ENCODE measurements at regions not wholly inside any gene's neighbourhood (a gene's known extent, or its start where the extent isn't known, plus 50 kb on each side); places are given as distances from the start of the nearest gene placed in this dataset.

DNA sequence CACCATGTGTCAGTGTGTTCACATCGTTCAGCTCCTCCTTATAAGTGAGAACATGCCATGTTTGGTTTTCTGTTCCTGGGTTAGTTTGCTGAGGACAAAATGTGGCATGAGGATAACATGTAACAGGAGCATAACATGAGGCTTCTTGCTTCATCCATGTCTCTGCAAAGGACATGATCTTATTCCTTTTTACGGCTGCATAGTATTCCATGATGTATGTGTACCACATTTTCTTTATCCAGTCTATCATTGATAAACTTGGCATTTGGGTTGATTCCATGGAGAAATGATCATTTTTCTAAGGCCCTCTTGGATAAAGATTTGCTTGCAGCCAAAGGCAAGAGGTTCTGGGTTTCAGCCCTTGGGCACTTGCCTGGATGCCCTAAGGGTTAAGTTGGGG, 128.5 kb upstream of the ZEB1 start:
- Histone ChIP-seq H2AFZ (ENCODE audit: low read length) (no peak overlapping the region), H2BK15ac (ENCODE audit: low read length) (no peak overlapping the region), H2BK5ac (ENCODE audit: low read length) (no peak overlapping the region), H2BK12ac (ENCODE audit: low read length) (no peak overlapping the region), H4K8ac (ENCODE audit: low read depth, low read length) (no peak overlapping the region), H3K9me3 (replicated peaks in 1 of 2; ENCODE audit: control insufficient read depth in 2 of 2, insufficient read depth in 1 of 2, low read depth in 1 of 2, low read length in 2 of 2) (no peaks in the 10 kb centered on the region), H3K9ac (ENCODE audit: low read depth, low read length, poor library complexity) (no peak overlapping the region), H3K4ac (ENCODE audit: low read length) (no peak overlapping the region), H3K14ac (ENCODE audit: low read length) (no peak overlapping the region), H3K4me1 (ENCODE audit: control insufficient read depth in 2 of 2, insufficient read depth in 1 of 2, low read depth in 1 of 2, low read length in 2 of 2) (peaks cover 6 to 26% of the 10 kb centered on the region in 2 donors), H3K23ac (ENCODE audit: low read depth, low read length, poor library complexity) (no peak overlapping the region), H3K79me1 (ENCODE audit: low read depth, low read length) (no peaks in the 10 kb centered on the region), H4K91ac (ENCODE audit: low read depth, low read length, poor library complexity) (no peak overlapping the region), H3K36me3 (replicated peaks in 1 of 2; ENCODE audit: control insufficient read depth in 2 of 2, insufficient read depth in 2 of 2, low read length in 2 of 2) (no peaks in the 10 kb centered on the region), H2BK120ac (ENCODE audit: low read depth, low read length) (no peak overlapping the region), H3K4me3 (ENCODE audit: low read length in 2 of 2) (no peak overlapping the region), H2AK5ac (ENCODE audit: low read depth, low read length) (no peak overlapping the region), H3K27me3 (ENCODE audit: control insufficient read depth in 3 of 3, insufficient read depth in 3 of 3, low read depth in 1 of 3, low read length in 3 of 3) (no peaks in the 10 kb centered on the region), H3K4me2 (ENCODE audit: insufficient read depth, low read length, poor library complexity, severe bottlenecking) (no peak overlapping the region), H3K27ac (replicated peaks; ENCODE audit: low read length) (no peak overlapping the region), H3K18ac (ENCODE audit: low read length) (no peak overlapping the region)
- no CpG with 5 or more reads among the region's 2 CpGs for WGBS, 2 donors (ENCODE audit: extremely low coverage in 2 of 2, insufficient read length in 2 of 2, insufficient replicate concordance in 1 of 2)
- no peak for DNase-seq (ENCODE audit: low spot score)

DNA sequence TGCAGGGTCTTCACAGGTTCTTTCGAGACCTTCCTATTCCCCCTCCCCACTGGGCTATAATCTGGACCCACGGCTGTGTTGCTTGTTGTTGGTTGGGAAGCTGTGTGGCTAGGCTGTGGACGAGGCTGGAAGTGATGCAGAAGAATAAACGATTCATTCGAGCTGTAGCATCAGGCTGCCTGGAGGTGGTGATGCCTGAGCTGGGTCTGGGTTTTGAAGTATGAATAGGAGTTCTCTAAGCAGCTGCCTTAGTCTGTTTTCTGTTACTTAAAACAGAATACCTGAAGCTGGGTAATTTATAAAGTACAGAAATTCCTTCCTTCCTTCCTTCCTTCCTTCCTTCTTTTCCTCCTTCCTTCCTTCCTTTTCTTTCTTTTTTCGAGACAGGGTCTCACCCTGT, 126.5 kb upstream of the ZEB1 start:
- H3K4ac ChIP-seq (ENCODE audit: low read length) = no peak overlapping the region
- WGBS, 2 donors (ENCODE audit: extremely low coverage in 2 of 2, insufficient read length in 2 of 2, insufficient replicate concordance in 1 of 2) = no CpG with 5 or more reads among the region's 6 CpGs
- H3K18ac ChIP-seq (ENCODE audit: low read length) = no peak overlapping the region
- no peak overlapping the region for H3K14ac ChIP-seq (ENCODE audit: low read length)
- no peak overlapping the region for H2BK5ac ChIP-seq (ENCODE audit: low read length)
- no peak overlapping the region for H2AFZ ChIP-seq (ENCODE audit: low read length)
- H3K27ac ChIP-seq (replicated peaks; ENCODE audit: low read length) = no peak overlapping the region
- no peak overlapping the region for H3K23ac ChIP-seq (ENCODE audit: low read depth, low read length, poor library complexity)
- peaks cover 1 to 13% of the 10 kb centered on the region in 2 donors for H3K4me1 ChIP-seq (ENCODE audit: control insufficient read depth in 2 of 2, insufficient read depth in 1 of 2, low read depth in 1 of 2, low read length in 2 of 2)
- H4K8ac ChIP-seq (ENCODE audit: low read depth, low read length) = no peak overlapping the region
- no peak overlapping the region for H2BK120ac ChIP-seq (ENCODE audit: low read depth, low read length)
- no peaks in the 10 kb centered on the region for H3K27me3 ChIP-seq (ENCODE audit: control insufficient read depth in 3 of 3, insufficient read depth in 3 of 3, low read depth in 1 of 3, low read length in 3 of 3)
- no peak overlapping the region for H2AK5ac ChIP-seq (ENCODE audit: low read depth, low read length)
- no peak overlapping the region for H2BK12ac ChIP-seq (ENCODE audit: low read length)
- no peak overlapping the region for H3K4me2 ChIP-seq (ENCODE audit: insufficient read depth, low read length, poor library complexity, severe bottlenecking)
- H3K79me1 ChIP-seq (ENCODE audit: low read depth, low read length) = no peaks in the 10 kb centered on the region
- H3K9me3 ChIP-seq (replicated peaks in 1 of 2; ENCODE audit: control insufficient read depth in 2 of 2, insufficient read depth in 1 of 2, low read depth in 1 of 2, low read length in 2 of 2) = no peaks in the 10 kb centered on the region
- H2BK15ac ChIP-seq (ENCODE audit: low read length) = no peak overlapping the region
- no peaks in the 10 kb centered on the region for H3K36me3 ChIP-seq (replicated peaks in 1 of 2; ENCODE audit: control insufficient read depth in 2 of 2, insufficient read depth in 2 of 2, low read length in 2 of 2)
- DNase-seq (ENCODE audit: low spot score) = no peak
- no peak overlapping the region for H4K91ac ChIP-seq (ENCODE audit: low read depth, low read length, poor library complexity)
- no peak overlapping the region for H3K4me3 ChIP-seq (ENCODE audit: low read length in 2 of 2)
- H3K9ac ChIP-seq (ENCODE audit: low read depth, low read length, poor library complexity) = no peak overlapping the region

DNA sequence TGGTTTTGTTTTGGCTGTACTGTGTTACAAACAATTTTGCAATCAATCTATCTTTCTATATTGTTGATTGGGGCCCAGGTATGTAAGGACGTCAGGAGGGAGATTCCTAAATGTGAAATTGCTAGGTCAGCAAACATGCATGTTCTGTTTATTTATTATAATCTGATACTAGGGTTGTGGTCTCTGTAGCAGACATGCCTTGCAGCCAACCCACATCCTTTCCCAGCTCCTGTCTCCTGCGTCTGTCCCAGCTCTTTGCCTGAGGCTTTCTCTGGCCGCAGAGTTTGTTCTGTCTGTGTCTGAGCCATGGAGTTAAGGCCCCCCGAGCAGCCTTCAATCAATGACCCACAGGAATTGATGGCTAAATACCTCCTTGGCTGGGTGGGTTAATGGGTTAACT, 124.0 kb upstream of the ZEB1 start:
- no peak for DNase-seq (ENCODE audit: low spot score)
- H3K4me3 ChIP-seq (ENCODE audit: low read length in 2 of 2) = no peak overlapping the region
- no peaks in the 10 kb centered on the region for H3K9me3 ChIP-seq (replicated peaks in 1 of 2; ENCODE audit: control insufficient read depth in 2 of 2, insufficient read depth in 1 of 2, low read depth in 1 of 2, low read length in 2 of 2)
- no peak overlapping the region for H2BK12ac ChIP-seq (ENCODE audit: low read length)
- H2BK120ac ChIP-seq (ENCODE audit: low read depth, low read length) = no peak overlapping the region
- H3K4me2 ChIP-seq (ENCODE audit: insufficient read depth, low read length, poor library complexity, severe bottlenecking) = no peak overlapping the region
- H2AFZ ChIP-seq (ENCODE audit: low read length) = no peak overlapping the region
- H2AK5ac ChIP-seq (ENCODE audit: low read depth, low read length) = no peak overlapping the region
- H3K4me1 ChIP-seq (ENCODE audit: control insufficient read depth in 2 of 2, insufficient read depth in 1 of 2, low read depth in 1 of 2, low read length in 2 of 2) = peaks cover 0 to 1% of the 10 kb centered on the region in 2 donors
- no peak overlapping the region for H3K27ac ChIP-seq (replicated peaks; ENCODE audit: low read length)
- H3K23ac ChIP-seq (ENCODE audit: low read depth, low read length, poor library complexity) = peak overlapping the region; percentile 65
- no peak overlapping the region for H3K14ac ChIP-seq (ENCODE audit: low read length)
- WGBS, 2 donors (ENCODE audit: extremely low coverage in 2 of 2, insufficient read length in 2 of 2, insufficient replicate concordance in 1 of 2) = no CpG with 5 or more reads among the region's 4 CpGs
- no peak overlapping the region for H3K18ac ChIP-seq (ENCODE audit: low read length)
- no peak overlapping the region for H4K8ac ChIP-seq (ENCODE audit: low read depth, low read length)
- no peaks in the 10 kb centered on the region for H3K36me3 ChIP-seq (replicated peaks in 1 of 2; ENCODE audit: control insufficient read depth in 2 of 2, insufficient read depth in 2 of 2, low read length in 2 of 2)
- H3K79me1 ChIP-seq (ENCODE audit: low read depth, low read length) = no peaks in the 10 kb centered on the region
- no peak overlapping the region for H2BK15ac ChIP-seq (ENCODE audit: low read length)
- no peak overlapping the region for H4K91ac ChIP-seq (ENCODE audit: low read depth, low read length, poor library complexity)
- H3K4ac ChIP-seq (ENCODE audit: low read length) = no peak overlapping the region
- peak overlapping the region; percentile 33 for H3K9ac ChIP-seq (ENCODE audit: low read depth, low read length, poor library complexity)
- H2BK5ac ChIP-seq (ENCODE audit: low read length) = no peak overlapping the region
- no peaks in the 10 kb centered on the region for H3K27me3 ChIP-seq (ENCODE audit: control insufficient read depth in 3 of 3, insufficient read depth in 3 of 3, low read depth in 1 of 3, low read length in 3 of 3)

DNA sequence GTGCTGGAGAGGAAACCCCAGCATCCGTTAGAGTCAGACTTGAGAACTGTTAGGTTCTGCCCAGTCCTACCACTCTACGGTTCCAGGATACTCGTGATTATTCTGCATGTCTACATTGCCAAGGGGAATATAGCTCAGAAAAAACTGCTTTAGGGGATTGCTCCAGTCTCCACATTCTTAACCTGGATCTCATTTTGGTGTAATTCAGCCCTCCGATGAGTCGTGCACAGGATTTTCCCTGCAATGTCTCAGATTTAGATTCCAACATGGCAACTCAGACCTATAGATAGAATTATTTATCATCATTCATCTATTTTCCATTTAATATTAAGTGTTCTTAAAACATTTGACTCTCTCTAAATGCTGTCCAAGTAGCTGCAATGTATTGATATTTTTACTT, 121.1 kb upstream of the ZEB1 start:
- no peak overlapping the region for H3K14ac ChIP-seq (ENCODE audit: low read length)
- H3K9me3 ChIP-seq (replicated peaks in 1 of 2; ENCODE audit: control insufficient read depth in 2 of 2, insufficient read depth in 1 of 2, low read depth in 1 of 2, low read length in 2 of 2) = no peaks in the 10 kb centered on the region
- H2BK12ac ChIP-seq (ENCODE audit: low read length) = no peak overlapping the region
- H3K27ac ChIP-seq (replicated peaks; ENCODE audit: low read length) = no peak overlapping the region
- H3K23ac ChIP-seq (ENCODE audit: low read depth, low read length, poor library complexity) = no peak overlapping the region
- no peak overlapping the region for H3K18ac ChIP-seq (ENCODE audit: low read length)
- peaks cover 0 to 1% of the 10 kb centered on the region in 2 donors for H3K4me1 ChIP-seq (ENCODE audit: control insufficient read depth in 2 of 2, insufficient read depth in 1 of 2, low read depth in 1 of 2, low read length in 2 of 2)
- no peak overlapping the region for H2AFZ ChIP-seq (ENCODE audit: low read length)
- no peak for DNase-seq (ENCODE audit: low spot score)
- H2AK5ac ChIP-seq (ENCODE audit: low read depth, low read length) = no peak overlapping the region
- H4K8ac ChIP-seq (ENCODE audit: low read depth, low read length) = no peak overlapping the region
- no peaks in the 10 kb centered on the region for H3K36me3 ChIP-seq (replicated peaks in 1 of 2; ENCODE audit: control insufficient read depth in 2 of 2, insufficient read depth in 2 of 2, low read length in 2 of 2)
- no peak overlapping the region for H3K9ac ChIP-seq (ENCODE audit: low read depth, low read length, poor library complexity)
- no peak overlapping the region for H2BK120ac ChIP-seq (ENCODE audit: low read depth, low read length)
- H3K79me1 ChIP-seq (ENCODE audit: low read depth, low read length) = no peaks in the 10 kb centered on the region
- H3K4me3 ChIP-seq (ENCODE audit: low read length in 2 of 2) = no peak overlapping the region
- no peak overlapping the region for H2BK5ac ChIP-seq (ENCODE audit: low read length)
- H4K91ac ChIP-seq (ENCODE audit: low read depth, low read length, poor library complexity) = no peak overlapping the region
- no peaks in the 10 kb centered on the region for H3K27me3 ChIP-seq (ENCODE audit: control insufficient read depth in 3 of 3, insufficient read depth in 3 of 3, low read depth in 1 of 3, low read length in 3 of 3)
- WGBS, 2 donors (ENCODE audit: extremely low coverage in 2 of 2, insufficient read length in 2 of 2, insufficient replicate concordance in 1 of 2) = no CpG with 5 or more reads among the region's 5 CpGs
- H3K4ac ChIP-seq (ENCODE audit: low read length) = no peak overlapping the region
- H3K4me2 ChIP-seq (ENCODE audit: insufficient read depth, low read length, poor library complexity, severe bottlenecking) = no peak overlapping the region
- no peak overlapping the region for H2BK15ac ChIP-seq (ENCODE audit: low read length)
